ENCODE measurements at regions not wholly inside any gene's neighbourhood (a gene's known extent, or its start where the extent isn't known, plus 50 kb on each side); places are given as distances from the start of the nearest gene placed in this dataset.
A peak's percentile ranks its signal among the peaks of the same experiment; 100 is the strongest.

- no peak overlapping the region for H2AK5ac ChIP-seq (ENCODE audit: low read length, severe bottlenecking)
- H4K8ac ChIP-seq (ENCODE audit: low read length) = no peak overlapping the region
- no peak overlapping the region for H3K4me3 ChIP-seq (ENCODE audit: insufficient read depth in 1 of 2, low read depth in 1 of 2, low read length in 2 of 2)
- H2BK120ac ChIP-seq (ENCODE audit: low read depth, low read length) = no peak overlapping the region
- WGBS = 50% methylated on average over 1 of the region's 2 CpGs
- H2BK5ac ChIP-seq (ENCODE audit: low read depth, low read length, poor library complexity, severe bottlenecking) = no peak overlapping the region
- H3K27ac ChIP-seq (ENCODE audit: low read length, poor library complexity, severe bottlenecking) = no peak overlapping the region
- no peak overlapping the region for H3K9ac ChIP-seq (ENCODE audit: low read length)
- no peak overlapping the region for H4K91ac ChIP-seq (ENCODE audit: low read length)
- H3K23ac ChIP-seq (ENCODE audit: low read length in 2 of 2) = no peak overlapping the region
- no peak overlapping the region for H3K4ac ChIP-seq (ENCODE audit: low read depth in 1 of 2, low read length in 2 of 2)
- H2BK12ac ChIP-seq (ENCODE audit: low read length in 2 of 2) = no peak overlapping the region
- no peak for DNase-seq
- no peak overlapping the region for H3K18ac ChIP-seq (ENCODE audit: low read depth in 1 of 2, low read length in 2 of 2)
- no peaks in the 10 kb centered on the region for H3K79me1 ChIP-seq (replicated peaks; ENCODE audit: low read length, poor library complexity, severe bottlenecking)
- no peak overlapping the region for H2BK15ac ChIP-seq (ENCODE audit: low read depth, poor library complexity, severe bottlenecking)
- no peak overlapping the region for H3K14ac ChIP-seq (ENCODE audit: low read length in 2 of 2)
- no peak overlapping the region for H3K4me2 ChIP-seq (ENCODE audit: low read length, poor library complexity, severe bottlenecking)
- H3K36me3 ChIP-seq (ENCODE audit: control insufficient read depth in 1 of 2, insufficient read depth in 2 of 2, low read depth in 1 of 2, low read length in 2 of 2) = no peaks in the 10 kb centered on the region
- no peak overlapping the region for H2AFZ ChIP-seq (ENCODE audit: low read depth, low read length)
- H3K4me1 ChIP-seq (ENCODE audit: control insufficient read depth, insufficient read depth, low read depth, low read length) = no peaks in the 10 kb centered on the region
- no peaks in the 10 kb centered on the region for H3K9me3 ChIP-seq (ENCODE audit: control insufficient read depth, low read length)
- no peaks in the 10 kb centered on the region for H3K27me3 ChIP-seq (ENCODE audit: control insufficient read depth in 1 of 2, insufficient read depth in 1 of 2, low read length in 2 of 2)
Observed at GRCh38 chr1:106111044-106111443, 945.4 kb upstream of the PRMT6 start.

GRCh38 chr1:106113851-106114250 is 942.6 kb upstream of the PRMT6 start:
- WGBS = 63% methylated on average over 2 of the region's 2 CpGs
- H3K9ac ChIP-seq (ENCODE audit: low read length) = no peak overlapping the region
- H3K27ac ChIP-seq (ENCODE audit: low read length, poor library complexity, severe bottlenecking) = no peak overlapping the region
- no peak overlapping the region for H2BK5ac ChIP-seq (ENCODE audit: low read depth, low read length, poor library complexity, severe bottlenecking)
- no peak overlapping the region for H3K23ac ChIP-seq (ENCODE audit: low read length in 2 of 2)
- no peak overlapping the region for H3K4me2 ChIP-seq (ENCODE audit: low read length, poor library complexity, severe bottlenecking)
- no peak overlapping the region for H2AFZ ChIP-seq (ENCODE audit: low read depth, low read length)
- no peak overlapping the region for H2BK120ac ChIP-seq (ENCODE audit: low read depth, low read length)
- no peak overlapping the region for H2BK12ac ChIP-seq (ENCODE audit: low read length in 2 of 2)
- no peaks in the 10 kb centered on the region for H3K36me3 ChIP-seq (ENCODE audit: control insufficient read depth in 1 of 2, insufficient read depth in 2 of 2, low read depth in 1 of 2, low read length in 2 of 2)
- H3K27me3 ChIP-seq (ENCODE audit: control insufficient read depth in 1 of 2, insufficient read depth in 1 of 2, low read length in 2 of 2) = no peaks in the 10 kb centered on the region
- H3K9me3 ChIP-seq (ENCODE audit: control insufficient read depth, low read length) = peaks cover 5% of the 10 kb centered on the region
- no peak overlapping the region for H3K14ac ChIP-seq (ENCODE audit: low read length in 2 of 2)
- no peak overlapping the region for H3K4me3 ChIP-seq (ENCODE audit: insufficient read depth in 1 of 2, low read depth in 1 of 2, low read length in 2 of 2)
- DNase-seq = no peak
- no peak overlapping the region for H2AK5ac ChIP-seq (ENCODE audit: low read length, severe bottlenecking)
- no peak overlapping the region for H2BK15ac ChIP-seq (ENCODE audit: low read depth, poor library complexity, severe bottlenecking)
- H3K18ac ChIP-seq (ENCODE audit: low read depth in 1 of 2, low read length in 2 of 2) = no peak overlapping the region
- H3K4ac ChIP-seq (ENCODE audit: low read depth in 1 of 2, low read length in 2 of 2) = no peak overlapping the region
- no peaks in the 10 kb centered on the region for H3K4me1 ChIP-seq (ENCODE audit: control insufficient read depth, insufficient read depth, low read depth, low read length)
- H3K79me1 ChIP-seq (replicated peaks; ENCODE audit: low read length, poor library complexity, severe bottlenecking) = no peaks in the 10 kb centered on the region
- H4K8ac ChIP-seq (ENCODE audit: low read length) = no peak overlapping the region
- no peak overlapping the region for H4K91ac ChIP-seq (ENCODE audit: low read length)

GRCh38 chr1:106120789-106121188 is 935.7 kb upstream of the PRMT6 start:
- Histone ChIP-seq H2AFZ (ENCODE audit: low read depth, low read length) (no peak overlapping the region), H3K79me1 (replicated peaks; ENCODE audit: low read length, poor library complexity, severe bottlenecking) (no peaks in the 10 kb centered on the region), H3K4me1 (ENCODE audit: control insufficient read depth, insufficient read depth, low read depth, low read length) (no peaks in the 10 kb centered on the region), H3K36me3 (ENCODE audit: control insufficient read depth in 1 of 2, insufficient read depth in 2 of 2, low read depth in 1 of 2, low read length in 2 of 2) (no peaks in the 10 kb centered on the region), H2BK120ac (ENCODE audit: low read depth, low read length) (no peak overlapping the region), H3K9ac (ENCODE audit: low read length) (no peak overlapping the region), H3K27ac (ENCODE audit: low read length, poor library complexity, severe bottlenecking) (no peak overlapping the region), H3K27me3 (ENCODE audit: control insufficient read depth in 1 of 2, insufficient read depth in 1 of 2, low read length in 2 of 2) (no peaks in the 10 kb centered on the region), H2BK12ac (ENCODE audit: low read length in 2 of 2) (no peak overlapping the region), H2AK5ac (ENCODE audit: low read length, severe bottlenecking) (no peak overlapping the region), H3K4me2 (ENCODE audit: low read length, poor library complexity, severe bottlenecking) (no peak overlapping the region), H3K14ac (ENCODE audit: low read length in 2 of 2) (no peak overlapping the region), H4K8ac (ENCODE audit: low read length) (no peak overlapping the region), H3K9me3 (ENCODE audit: control insufficient read depth, low read length) (peaks cover 34% of the 10 kb centered on the region), H2BK5ac (ENCODE audit: low read depth, low read length, poor library complexity, severe bottlenecking) (no peak overlapping the region), H4K91ac (ENCODE audit: low read length) (no peak overlapping the region), H3K18ac (ENCODE audit: low read depth in 1 of 2, low read length in 2 of 2) (no peak overlapping the region), H3K4me3 (ENCODE audit: insufficient read depth in 1 of 2, low read depth in 1 of 2, low read length in 2 of 2) (no peak overlapping the region), H3K4ac (ENCODE audit: low read depth in 1 of 2, low read length in 2 of 2) (no peak overlapping the region), H2BK15ac (ENCODE audit: low read depth, poor library complexity, severe bottlenecking) (no peak overlapping the region), H3K23ac (ENCODE audit: low read length in 2 of 2) (no peak overlapping the region)
- DNase-seq = no peak
- 76% methylated on average over 2 of the region's 2 CpGs for WGBS

- H3K23ac ChIP-seq (ENCODE audit: low read length in 2 of 2) = no peak overlapping the region
- H3K14ac ChIP-seq (ENCODE audit: low read length in 2 of 2) = no peak overlapping the region
- H2AFZ ChIP-seq (ENCODE audit: low read depth, low read length) = no peak overlapping the region
- no peak overlapping the region for H3K4me2 ChIP-seq (ENCODE audit: low read length, poor library complexity, severe bottlenecking)
- no peak for DNase-seq
- H2BK12ac ChIP-seq (ENCODE audit: low read length in 2 of 2) = no peak overlapping the region
- H2AK5ac ChIP-seq (ENCODE audit: low read length, severe bottlenecking) = no peak overlapping the region
- no peak overlapping the region for H3K9ac ChIP-seq (ENCODE audit: low read length)
- no peak overlapping the region for H2BK120ac ChIP-seq (ENCODE audit: low read depth, low read length)
- H4K91ac ChIP-seq (ENCODE audit: low read length) = peak overlapping the region; percentile 27
- no peak overlapping the region for H3K4ac ChIP-seq (ENCODE audit: low read depth in 1 of 2, low read length in 2 of 2)
- whole genome bisulfite sequencing = 81% methylated on average over 6 of the region's 6 CpGs
- H3K9me3 ChIP-seq (ENCODE audit: control insufficient read depth, low read length) = peaks cover 34% of the 10 kb centered on the region
- no peak overlapping the region for H2BK15ac ChIP-seq (ENCODE audit: low read depth, poor library complexity, severe bottlenecking)
- no peak overlapping the region for H3K18ac ChIP-seq (ENCODE audit: low read depth in 1 of 2, low read length in 2 of 2)
- no peak overlapping the region for H4K8ac ChIP-seq (ENCODE audit: low read length)
- H3K36me3 ChIP-seq (ENCODE audit: control insufficient read depth in 1 of 2, insufficient read depth in 2 of 2, low read depth in 1 of 2, low read length in 2 of 2) = no peaks in the 10 kb centered on the region
- H3K27me3 ChIP-seq (ENCODE audit: control insufficient read depth in 1 of 2, insufficient read depth in 1 of 2, low read length in 2 of 2) = no peaks in the 10 kb centered on the region
- H3K27ac ChIP-seq (ENCODE audit: low read length, poor library complexity, severe bottlenecking) = no peak overlapping the region
- no peaks in the 10 kb centered on the region for H3K79me1 ChIP-seq (replicated peaks; ENCODE audit: low read length, poor library complexity, severe bottlenecking)
- no peaks in the 10 kb centered on the region for H3K4me1 ChIP-seq (ENCODE audit: control insufficient read depth, insufficient read depth, low read depth, low read length)
- H2BK5ac ChIP-seq (ENCODE audit: low read depth, low read length, poor library complexity, severe bottlenecking) = no peak overlapping the region
- H3K4me3 ChIP-seq (ENCODE audit: insufficient read depth in 1 of 2, low read depth in 1 of 2, low read length in 2 of 2) = no peak overlapping the region
Observed at GRCh38 chr1:106121728-106122127, 934.7 kb upstream of the PRMT6 start.
